Stimulated activated naive CD8-positive, alpha-beta T cell treated with anti-CD3 and anti-CD28 coated beads, Interleukin-15, Interleukin-2, amounts not matched to agents 100 U/mL and 50 U/mL, for 24 hours (primary cell): ENCODE measurements at regions not wholly inside any gene's neighbourhood (a gene's known extent, or its start where the extent isn't known, plus 50 kb on each side); places are given as distances from the start of the nearest gene placed in this dataset.
"Not testable (repeated sequence)": the region's sequence is repeated elsewhere in the genome, so short reads cannot be mapped to it uniquely, and the experiment has no call there.

Source experiments
- ATAC-seq: fragments of 150-1000 bp; cut with Tn5 transposase; one replicate; pipeline ENCODE4 v1.10.0; 2021
- DNase-seq: peaks from one replicate; pipeline ENCODE4 v3.0.0; 2021

DNA sequence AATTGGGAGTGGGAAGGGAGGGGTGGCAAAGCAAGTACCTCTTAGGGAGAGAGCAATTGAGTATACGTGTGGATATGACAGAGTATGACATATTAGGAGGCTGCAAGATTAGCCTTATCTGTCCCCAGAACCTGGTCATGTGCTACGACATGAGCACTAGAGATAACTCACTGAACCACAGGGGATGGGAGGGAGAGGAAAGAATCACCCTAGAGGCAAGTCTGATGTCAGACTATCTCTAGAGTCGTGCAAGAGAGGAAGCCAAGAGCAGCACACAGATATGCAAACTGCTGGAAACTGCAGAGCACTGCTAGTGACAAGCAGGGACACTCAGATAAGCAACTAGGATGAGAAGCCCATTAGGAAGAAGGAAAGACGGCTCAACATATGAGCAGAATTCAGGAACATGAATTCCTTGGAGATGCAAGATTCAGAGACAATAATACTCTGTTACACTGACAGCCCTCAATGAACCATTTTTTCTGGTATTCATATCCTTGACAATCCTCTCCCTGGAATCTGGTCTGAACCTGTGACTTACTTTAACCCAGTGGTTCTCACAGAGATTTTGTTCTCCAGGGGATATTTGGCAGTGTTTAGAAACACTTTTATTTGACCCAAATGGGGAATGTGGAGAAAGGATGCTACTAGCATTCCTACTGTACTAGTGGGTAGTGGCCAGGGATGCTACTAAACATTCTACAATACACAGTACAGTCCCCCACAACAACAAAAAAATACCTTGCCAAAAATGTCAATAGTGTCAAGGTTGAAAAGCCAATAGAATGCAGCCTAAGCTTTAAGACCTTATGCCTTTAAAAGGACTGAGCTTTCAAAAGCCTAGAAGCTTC lies 84.0 kb upstream of the BMP2K start:
- DNase-seq (no peak), ATAC-seq (peak; percentile 72)

DNA sequence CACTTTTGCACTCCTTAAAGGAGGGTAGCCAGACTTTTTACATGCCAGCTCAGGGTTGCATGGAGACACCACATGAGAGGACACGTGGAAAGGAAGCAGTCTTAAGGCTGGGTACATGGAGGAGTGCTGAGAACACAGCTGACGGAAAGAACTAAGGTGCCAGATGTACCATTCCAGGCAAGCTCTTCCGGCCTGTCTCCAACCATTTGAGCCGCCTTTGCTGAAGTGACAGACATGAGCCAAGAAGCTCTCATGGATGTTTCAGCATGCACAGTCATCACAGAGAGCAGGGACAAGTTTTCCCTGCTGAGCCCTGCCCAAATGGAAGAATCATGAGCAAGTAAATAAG lies 83.4 kb upstream of the BMP2K start:
- ATAC-seq, result no peak
- no peak for DNase-seq

DNA sequence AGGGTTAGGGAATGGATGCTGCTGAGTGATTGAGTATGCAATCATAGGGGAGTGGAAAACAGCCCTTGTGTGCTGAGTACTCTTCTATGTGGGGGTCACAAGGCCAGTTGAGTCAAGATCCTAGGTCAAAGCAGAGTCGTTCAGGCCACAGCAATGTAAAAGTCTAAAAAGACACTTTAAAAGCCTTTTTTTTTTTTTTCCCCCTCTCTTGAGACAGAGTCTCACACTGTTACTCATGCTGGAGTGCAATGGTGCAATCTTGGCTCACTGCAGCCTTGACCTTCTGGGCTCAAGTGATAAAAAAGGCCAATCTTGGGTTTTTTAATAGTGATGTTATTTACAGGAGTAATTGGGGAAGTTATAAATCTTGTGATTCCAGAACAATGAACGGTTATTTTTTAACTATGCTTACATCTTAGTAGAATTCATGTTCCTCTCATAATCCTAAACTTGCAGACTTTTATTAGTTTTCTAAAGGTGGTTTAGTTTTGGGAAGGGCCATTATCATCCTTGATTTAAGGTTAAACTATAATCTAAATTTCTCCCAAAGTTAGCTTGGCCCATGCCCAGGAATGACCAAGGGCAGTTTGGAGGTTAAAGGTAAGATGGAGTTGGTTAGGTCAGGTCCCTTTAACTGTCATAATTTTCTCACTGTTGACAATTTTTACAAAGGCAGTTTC lies 82.2 kb upstream of the BMP2K start:
- no peak for DNase-seq

DNA sequence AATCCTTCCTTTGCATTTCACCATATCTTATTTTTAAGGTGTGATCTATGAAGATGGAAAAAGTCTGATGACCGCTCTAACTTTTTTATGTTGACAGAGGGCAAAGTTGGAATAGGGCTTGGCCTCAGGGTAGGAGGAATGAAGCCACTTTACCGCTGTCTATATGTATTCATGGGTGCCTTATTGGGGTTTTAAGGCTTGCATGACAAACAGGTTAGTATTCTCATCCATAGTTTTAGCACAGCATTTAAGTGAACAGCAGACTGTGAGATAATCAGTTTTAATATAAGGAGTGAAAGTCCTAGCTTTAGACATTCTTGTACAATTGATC lies 81.7 kb upstream of the BMP2K start:
- DNase-seq, result no peak
- no peak for ATAC-seq

More for the DNA sequence above, 82.2 kb upstream of the BMP2K start:
- ATAC-seq, result no peak

DNA sequence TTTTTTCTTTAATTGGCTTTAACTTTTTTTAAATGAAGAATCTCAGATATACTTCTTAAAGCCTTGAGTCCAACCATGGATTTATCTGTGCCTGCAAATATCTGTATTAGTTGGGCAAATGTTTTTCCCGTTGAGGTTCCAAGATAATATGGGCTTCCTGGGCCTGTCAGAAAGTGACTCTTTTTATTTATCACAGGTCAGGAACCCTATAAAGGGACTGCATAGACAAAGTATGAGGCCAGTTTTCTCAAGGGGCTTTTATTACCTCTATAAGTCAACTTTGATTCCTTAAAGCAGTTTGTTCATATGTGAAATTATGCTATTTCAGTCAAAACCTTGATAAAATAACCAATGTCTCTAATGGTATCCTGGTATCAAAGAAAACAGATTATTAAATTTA lies 80.2 kb upstream of the BMP2K start:
- ATAC-seq (no peak), DNase-seq (no peak)

DNA sequence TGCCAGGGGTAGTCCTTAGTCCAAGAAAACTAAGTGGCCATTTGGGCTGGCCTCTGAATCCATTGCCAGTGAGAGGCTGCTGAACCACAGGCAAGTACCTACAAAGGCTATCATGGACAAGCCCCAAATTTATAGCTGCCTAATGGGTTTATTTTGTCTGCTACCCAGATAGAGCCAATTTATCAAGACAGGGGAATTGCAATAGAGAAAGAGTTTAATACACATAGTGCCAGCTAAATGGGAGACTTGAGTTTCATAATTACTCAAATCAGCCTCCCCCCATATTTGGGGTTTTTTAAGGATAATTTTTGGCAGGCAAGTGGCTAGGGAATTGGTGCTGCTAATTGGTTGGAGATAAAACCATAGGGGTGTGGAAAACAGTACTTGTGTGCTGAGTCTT lies 73.1 kb upstream of the BMP2K start:
- DNase-seq, result no peak
- no peak for ATAC-seq

DNA sequence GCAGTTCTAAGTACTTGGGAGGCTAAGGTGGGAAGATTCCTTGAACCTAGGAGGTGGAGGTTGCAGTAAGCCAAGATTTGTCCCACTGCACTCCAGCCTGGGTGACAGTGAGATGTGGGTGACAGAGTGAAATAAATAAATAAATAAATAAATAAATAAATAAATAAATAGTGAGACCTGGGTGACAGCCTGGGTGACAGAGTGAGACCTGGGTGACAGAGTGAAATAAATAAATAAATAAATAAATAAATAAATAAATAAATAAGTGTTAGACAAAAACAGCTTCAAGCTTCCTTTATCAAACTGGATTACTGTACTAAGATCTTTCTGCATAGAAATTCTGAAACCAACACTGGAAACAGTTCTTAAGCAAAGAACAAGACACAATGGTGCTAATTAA lies 71.8 kb upstream of the BMP2K start:
- no peak for DNase-seq
- no peak for ATAC-seq

DNA sequence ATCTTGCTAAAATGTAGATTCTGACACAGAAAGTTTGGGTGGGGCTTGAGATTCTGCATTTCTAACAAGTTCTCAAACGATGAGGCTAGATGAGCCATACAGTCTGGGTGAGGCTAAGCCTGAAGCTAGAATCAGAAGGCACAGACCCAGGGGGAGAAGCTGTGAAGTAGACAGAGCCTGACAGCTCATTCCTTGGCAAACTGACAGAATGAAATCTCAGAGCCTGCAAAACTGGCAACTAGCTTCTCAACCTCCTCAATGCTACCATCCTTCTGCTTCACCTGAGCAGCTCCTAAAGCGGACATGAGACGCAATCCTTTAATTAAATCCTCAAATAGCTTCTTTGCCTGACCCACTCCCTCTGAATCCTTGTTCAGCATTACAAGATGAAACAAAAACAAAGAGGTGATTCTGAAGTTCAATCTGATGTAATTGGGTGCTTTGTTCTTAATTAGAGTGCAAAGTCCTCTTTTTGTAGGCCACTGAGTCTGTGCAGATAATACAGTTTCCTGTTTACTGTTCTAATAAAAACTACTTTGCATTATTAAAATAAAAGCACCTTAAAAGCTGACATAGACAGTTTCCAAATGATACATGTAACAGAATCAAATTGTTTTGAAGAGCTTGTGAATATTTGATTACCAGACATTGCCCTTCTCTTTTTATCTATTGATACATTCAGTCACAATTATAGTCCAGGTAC lies 71.0 kb upstream of the BMP2K start:
- ATAC-seq (no peak), DNase-seq (no peak)

DNA sequence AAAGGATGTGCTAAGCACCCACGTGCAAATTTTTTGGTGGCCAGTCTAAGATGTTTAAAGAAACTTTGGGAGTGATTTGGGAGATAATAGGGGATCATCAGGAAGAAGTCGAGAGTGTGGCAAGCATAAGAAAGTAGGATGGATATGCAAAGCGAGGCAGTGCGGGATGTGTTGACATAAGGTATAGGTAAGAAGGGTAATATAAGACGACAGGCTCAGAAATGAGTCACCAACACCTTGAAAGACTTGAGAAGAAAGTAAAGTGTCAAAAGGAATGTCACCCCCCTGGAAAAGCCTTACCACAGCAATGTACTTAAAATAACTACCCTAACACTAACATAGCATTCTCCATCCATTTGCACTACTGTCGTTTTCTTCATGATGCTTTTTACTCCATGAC lies 69.8 kb upstream of the BMP2K start:
- ATAC-seq, result no peak

DNA sequence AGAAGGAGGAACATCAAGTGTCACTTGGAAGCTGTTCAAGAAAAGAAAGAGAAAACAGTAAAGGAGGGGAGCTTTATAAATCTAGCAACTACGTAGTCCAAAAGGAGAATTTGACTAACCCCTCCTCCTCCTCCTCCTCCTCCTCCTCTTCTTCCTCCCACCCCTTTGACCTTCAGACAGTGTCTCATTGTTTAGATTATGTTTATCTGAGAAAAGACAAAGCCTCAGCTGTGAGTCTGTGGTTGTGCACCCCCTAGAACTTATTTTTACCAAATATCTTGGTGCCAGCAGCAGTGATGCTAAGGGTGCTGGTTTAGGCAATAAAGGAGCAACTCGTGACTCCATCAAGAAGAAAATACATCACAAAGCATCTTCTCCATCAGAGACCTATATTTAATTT lies 68.9 kb upstream of the BMP2K start:
- ATAC-seq (no peak), DNase-seq (no peak)

More for the DNA sequence above, 69.8 kb upstream of the BMP2K start:
- DNase-seq, result no peak

DNA sequence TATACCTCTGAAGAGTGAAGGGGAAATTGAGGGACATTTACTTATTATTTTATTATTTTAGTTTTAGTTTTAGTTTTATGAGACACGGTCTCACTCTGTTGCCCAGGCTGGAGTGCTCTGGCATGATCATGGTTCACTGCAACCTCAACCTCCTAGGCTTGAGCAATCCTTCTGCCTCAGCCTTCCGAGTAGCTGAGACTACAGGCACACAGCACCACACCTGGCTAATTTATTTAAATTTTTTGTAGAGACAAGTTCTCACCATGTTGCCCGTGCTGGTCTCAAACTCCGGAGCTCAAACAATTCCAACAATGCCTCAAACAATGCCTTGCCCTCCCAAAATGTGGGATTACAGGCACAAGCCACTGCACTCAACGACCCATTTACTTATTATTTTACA lies 68.4 kb upstream of the BMP2K start:
- DNase-seq (no peak), ATAC-seq (no peak)

DNA sequence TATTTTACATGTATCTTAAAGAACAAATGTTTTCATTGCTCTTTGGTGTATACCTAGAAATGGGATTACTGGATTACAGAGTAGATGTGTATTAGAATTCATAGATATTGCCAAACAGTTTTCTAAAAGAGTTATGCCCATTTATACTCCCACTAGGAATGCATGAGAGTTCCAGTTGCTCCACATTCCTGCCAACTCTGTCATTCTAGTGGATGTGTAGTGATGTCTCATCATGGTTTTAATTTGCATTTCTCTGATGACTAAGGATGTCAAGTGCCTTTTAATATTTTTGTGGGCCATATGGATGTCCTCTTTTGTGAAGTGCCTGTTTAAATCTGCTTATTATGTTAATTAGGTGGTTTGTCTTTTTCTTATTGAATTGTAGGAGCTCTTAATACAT lies 65.6 kb upstream of the BMP2K start:
- DNase-seq, result no peak
- ATAC-seq, result no peak

DNA sequence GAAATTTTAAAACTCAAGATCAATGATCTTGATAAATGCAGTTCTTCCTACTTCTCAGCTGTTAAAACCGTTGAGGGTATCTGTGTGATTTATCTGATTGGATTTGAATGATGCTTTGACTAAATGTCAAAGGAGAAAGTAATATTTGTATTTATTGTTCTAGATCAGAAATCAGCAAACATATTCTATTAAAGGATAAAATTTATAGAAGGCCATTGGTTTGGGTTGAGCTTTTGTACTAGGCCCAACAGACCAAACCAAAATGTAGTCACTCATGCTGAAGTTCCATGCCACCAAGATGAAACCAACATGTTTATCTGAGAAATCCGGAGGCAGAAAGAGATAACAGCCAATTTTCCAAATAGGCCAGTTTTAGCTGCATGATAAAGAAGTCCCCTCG lies 64.5 kb upstream of the BMP2K start:
- no peak for DNase-seq
- no peak for ATAC-seq

DNA sequence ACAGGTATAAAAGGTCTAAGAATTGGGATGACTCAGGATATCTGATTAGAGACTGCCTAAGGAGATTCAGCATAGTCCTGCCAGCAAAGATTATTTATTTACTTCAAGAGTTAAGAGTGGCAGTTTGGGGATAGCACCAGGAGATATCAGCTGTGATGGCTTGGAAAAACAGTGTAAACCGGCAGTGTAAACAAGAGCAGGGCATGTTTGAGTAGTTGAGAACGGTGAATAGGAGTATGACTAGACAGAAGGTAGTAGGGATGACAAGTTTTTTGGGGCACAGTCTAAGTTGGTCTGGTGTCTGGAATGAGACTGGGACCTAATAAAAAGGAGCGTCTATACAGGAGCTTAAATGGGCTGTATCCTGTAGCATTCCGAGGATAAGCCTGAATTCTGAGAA lies 61.6 kb upstream of the BMP2K start:
- not testable (repeated sequence) for ATAC-seq, DNase-seq

DNA sequence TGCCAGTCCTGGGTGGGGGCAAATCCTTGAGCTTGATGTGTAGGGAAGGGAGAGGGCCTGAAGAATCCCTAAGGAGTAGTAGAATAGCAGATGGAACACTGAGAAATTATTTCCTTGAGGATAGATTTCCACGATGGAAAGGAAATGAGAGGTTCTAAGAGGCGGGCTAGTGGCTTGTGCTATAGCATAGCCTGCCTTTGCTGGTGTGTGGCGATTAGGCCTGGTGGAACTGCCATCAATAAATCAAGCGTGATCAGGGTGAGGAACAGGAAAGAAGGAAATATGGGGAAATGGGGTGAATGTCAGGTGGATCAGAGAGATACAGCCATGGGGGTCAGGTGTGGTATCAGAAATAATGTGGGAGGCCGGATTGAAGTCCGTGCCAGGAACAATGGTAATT lies 60.8 kb upstream of the BMP2K start:
- not testable (repeated sequence) for ATAC-seq, DNase-seq

DNA sequence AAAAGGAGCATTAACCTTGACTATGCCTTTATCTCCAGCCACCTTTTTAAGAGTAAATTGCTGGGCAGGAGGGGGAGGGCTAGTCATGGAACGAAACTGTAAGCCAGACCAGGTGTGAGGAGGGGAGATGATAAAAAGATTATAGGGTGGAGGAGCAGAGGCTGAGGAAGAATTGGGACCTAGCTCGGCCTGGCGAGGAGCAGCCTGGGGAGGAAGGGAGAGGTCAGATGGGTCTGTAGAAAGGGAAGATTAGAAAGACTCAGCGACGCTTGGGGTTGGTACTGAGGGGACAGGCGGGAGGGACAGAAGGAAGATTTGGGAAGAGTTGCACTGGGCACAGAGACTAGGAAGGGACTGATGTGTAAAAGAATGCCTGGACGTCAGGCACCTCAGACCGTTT lies 58.4 kb upstream of the BMP2K start:
- not testable (repeated sequence) for ATAC-seq

DNA sequence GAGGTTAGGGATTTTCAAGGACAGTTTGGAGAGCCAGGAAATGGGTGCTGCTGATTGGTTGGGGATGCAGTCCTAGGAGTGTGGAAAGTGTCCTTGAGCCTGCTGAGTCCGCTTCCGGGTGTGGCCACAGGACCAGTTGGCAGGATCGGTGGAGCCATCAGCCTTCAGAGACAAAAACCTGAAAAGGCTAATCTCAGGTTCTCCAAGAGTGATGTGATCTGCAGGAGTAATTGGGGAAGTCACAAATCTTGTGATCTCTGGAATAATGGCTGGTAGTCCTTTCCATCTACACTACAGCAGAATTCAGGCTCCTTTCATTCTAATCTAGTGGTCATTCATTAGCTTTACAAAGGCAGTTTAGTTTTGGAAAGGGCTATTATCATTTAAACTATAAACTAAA lies 55.9 kb upstream of the BMP2K start:
- DNase-seq, result no peak
- no peak for ATAC-seq

More for the DNA sequence above, 58.4 kb upstream of the BMP2K start:
- DNase-seq, result not testable (repeated sequence)

DNA sequence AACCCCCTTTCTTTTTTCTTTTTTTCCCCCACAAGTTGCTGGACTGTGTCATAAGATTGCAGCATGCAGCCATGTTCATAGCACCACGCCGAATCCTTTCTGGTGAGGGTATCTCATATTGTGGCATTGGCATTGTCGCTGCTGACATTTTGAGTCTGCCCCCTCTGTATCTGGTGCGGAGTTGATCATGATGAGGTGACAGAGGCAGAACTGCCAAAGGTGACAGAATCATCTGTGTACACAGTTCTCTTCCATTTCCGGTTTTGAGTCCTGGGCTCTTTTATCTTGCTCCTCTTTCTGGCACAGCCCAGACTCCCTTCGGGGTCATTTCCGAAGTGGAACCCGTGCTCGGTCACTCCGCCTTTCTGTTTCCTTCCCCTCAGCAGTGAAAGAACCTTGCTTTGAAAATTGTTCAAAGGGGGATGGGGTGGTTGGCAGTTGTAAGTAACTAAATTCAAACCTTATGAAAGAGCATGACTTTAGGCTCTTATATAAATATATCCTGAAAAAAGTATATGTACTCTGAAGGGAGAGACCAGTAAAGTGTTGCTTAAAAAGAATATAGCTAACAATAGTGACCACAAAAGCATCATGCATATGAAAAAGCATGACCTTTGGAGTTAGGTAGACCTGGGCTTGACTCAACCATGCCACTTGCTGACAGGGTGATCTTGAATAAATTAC lies 55.0 kb upstream of the BMP2K start:
- DNase-seq (peak; percentile 48), ATAC-seq (peak; percentile 99)

DNA sequence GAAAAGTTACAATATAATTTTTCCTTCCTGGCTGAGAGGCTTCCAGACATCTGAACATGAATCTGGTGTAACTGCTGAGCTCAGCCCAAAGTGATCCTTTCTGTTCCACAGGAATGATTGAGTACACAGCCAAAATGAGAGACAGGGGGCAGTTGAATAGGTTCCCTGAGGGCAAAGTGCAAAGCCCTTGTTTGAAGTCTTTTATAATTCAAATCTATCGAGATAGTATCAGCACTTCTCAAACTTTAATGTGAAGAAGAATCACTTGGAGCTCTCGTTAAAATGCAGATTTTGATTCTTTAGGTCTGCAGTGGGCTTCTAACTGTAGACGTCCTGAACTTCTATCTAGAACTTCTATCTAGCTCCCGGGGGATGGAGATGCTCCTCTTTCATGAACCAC lies 54.4 kb upstream of the BMP2K start:
- ATAC-seq (no peak), DNase-seq (no peak)

DNA sequence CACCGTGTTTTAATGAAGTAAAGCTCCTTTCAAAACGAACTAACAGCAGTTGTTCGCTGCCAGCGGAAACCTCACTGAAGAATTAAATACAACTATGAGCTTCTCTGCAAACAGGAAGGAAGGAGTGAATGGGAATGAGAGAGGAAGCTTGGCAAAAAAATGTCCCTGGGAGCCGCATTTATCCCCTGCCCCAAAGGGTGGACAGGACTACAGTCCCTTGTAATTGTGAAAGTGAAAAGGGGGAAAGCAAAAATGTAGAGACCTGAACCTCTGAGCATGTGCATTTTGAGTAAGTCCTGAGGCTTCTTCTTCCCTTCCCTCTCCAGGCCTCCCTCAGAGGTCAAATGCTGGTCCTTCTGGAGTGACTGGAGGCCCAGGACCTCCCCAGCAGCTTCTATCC lies 53.8 kb upstream of the BMP2K start:
- ATAC-seq (no peak), DNase-seq (no peak)

DNA sequence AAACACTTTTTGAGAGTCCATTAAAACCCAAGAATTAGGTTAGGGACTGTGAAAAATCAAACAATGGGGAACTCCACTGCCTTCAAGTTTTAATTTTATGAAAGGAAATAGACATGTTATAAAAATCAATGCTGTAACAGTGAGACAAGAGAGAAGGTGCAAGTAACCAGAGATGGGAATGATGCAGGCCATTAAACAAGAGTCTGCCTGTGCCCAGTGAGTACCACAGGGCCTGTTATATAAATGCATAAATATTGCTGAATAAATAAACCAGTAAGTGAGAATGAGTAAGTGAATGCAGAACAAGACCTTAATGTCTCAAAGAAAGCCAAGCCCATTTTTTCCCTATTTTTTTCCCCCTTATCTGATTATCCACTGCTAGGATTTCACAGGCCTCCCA lies 53.3 kb upstream of the BMP2K start:
- ATAC-seq (no peak), DNase-seq (no peak)
